ENCODE measurements at regions not wholly inside any gene's neighbourhood (a gene's known extent, or its start where the extent isn't known, plus 50 kb on each side); places are given as distances from the start of the nearest gene placed in this dataset.

DNA sequence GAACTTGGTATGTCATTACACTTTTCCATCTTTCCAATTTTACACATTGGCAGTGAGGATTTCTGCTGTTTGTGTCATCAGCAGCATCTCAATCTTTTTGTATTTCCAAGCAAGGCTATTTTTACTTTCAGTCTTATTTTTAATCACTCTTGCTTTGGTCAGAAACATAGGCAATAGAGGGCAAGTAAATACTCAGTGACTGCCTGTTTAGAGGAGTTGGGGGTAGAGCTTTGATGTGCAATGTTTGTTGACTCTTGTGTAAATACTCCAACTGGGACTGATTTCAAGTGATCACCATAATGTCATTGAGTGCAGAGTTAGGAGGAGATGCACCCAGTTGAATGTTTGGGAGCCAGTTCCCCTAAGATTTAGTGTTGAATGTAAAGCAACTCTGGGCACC is 1281.7 kb downstream of the NLGN4Y start:
- no peak overlapping the region for H3K27ac ChIP-seq (ENCODE audit: low read length)
- intact Hi-C loops (cut with DNase I), result no loop called here

DNA sequence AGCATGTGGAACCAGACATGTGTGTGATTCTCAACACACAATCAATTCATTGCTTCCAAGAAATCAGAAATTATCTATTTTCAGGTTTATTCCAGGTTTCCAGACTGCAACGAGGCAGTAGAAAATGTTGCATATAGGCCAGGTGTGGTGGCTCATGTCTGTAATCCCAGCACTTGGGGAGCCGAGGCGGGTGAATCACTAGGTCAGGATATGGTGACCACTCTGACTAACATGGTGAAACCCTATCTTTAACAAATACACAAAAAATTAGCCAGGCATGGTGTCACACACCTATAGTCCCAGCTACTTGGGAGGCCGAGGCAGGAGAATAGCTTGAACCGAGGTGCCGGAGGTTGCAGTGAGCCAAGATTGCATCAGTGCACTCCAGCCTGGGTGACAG is 1289.9 kb downstream of the NLGN4Y start:
- Histone ChIP-seq H3K9me3 (ENCODE audit: control insufficient read depth, low read length) (no peaks in the 10 kb centered on the region), H3K4me3 (ENCODE audit: low read length) (no peak overlapping the region), H3K27me3 (ENCODE audit: control insufficient read depth, insufficient read depth) (no peaks in the 10 kb centered on the region), H3K4me1 (ENCODE audit: control insufficient read depth, insufficient read depth, low read length) (no peaks in the 10 kb centered on the region), H3K27ac (ENCODE audit: low read length) (no peak overlapping the region)
- WGBS, result 76% methylated on average over 6 of the region's 6 CpGs
- intact Hi-C loops (cut with DNase I), result no loop called here
- ATAC-seq, result no peak
- no peak for DNase-seq

More for the DNA sequence above, 1281.7 kb downstream of the NLGN4Y start:
- ATAC-seq (no peak), DNase-seq (no peak)
- H3K9me3 ChIP-seq (ENCODE audit: control insufficient read depth, low read length), result no peaks in the 10 kb centered on the region
- no peaks in the 10 kb centered on the region for H3K4me1 ChIP-seq (ENCODE audit: control insufficient read depth, insufficient read depth, low read length)
- no peaks in the 10 kb centered on the region for H3K27me3 ChIP-seq (ENCODE audit: control insufficient read depth, insufficient read depth)
- no peak overlapping the region for H3K4me3 ChIP-seq (ENCODE audit: low read length)
